Tibial artery (tissue), 4 donors: ENCODE measurements at regions not wholly inside any gene's neighbourhood (a gene's known extent, or its start where the extent isn't known, plus 50 kb on each side); places are given as distances from the start of the nearest gene placed in this dataset.

Experiments used
- DNase-seq, 2 donors: peaks; one replicate each; pipeline ENCODE4 v3.0.0-alpha.2; 2019
- H3K27ac ChIP-seq, 2 donors: fragments of 200-600 bp; sonication (generic) in 1 of 2; 1 replicate in 1 of 2; 2 replicates in 1 of 2; pipeline ENCODE4 v1.5.1; 2018 to 2019; ENCODE audit warnings: mild to moderate bottlenecking in 1 of 2
- H3K27me3 ChIP-seq, 2 donors: fragments of 200-600 bp; sonication (generic) in 1 of 2; one replicate each; pipeline versions ENCODE4 v1.5.1 to v1.6.0; 2016 to 2019
- H3K36me3 ChIP-seq, 3 donors: fragments of 200-600 bp; sonication (generic) in 2 of 3; one replicate each; pipeline ENCODE4 v1.5.1; 2016 to 2019; ENCODE audit warnings: mild to moderate bottlenecking in 2 of 3
- H3K4me1 ChIP-seq, 4 donors: fragments of 200-600 bp; sonication (generic) in 2 of 4; 1 replicate in 3 of 4; 2 replicates in 1 of 4; pipeline ENCODE4 v1.5.1; 2016 to 2019
- H3K4me3 ChIP-seq, 2 donors: fragments of 200-600 bp; sonication (generic) in 1 of 2; 1 replicate in 1 of 2; 2 replicates in 1 of 2; pipeline ENCODE4 v1.5.1; 2018 to 2019; ENCODE audit warnings: mild to moderate bottlenecking in 2 of 2
- H3K9me3 ChIP-seq, 3 donors: fragments of 200-600 bp; sonication (generic) in 1 of 3; one replicate each; pipeline ENCODE4 v1.5.1; 2016 to 2019
- intact Hi-C: fragments of 100-400 bp; cut with DNase I; formaldehyde crosslinking; loops from one replicate; pipeline ENCODE4 v1.15.0; 2023; ENCODE audit warnings: low total_unique reads
- TF ChIP-seq, protein P1 (sequence below), 2 experiments: fragments of 200-600 bp in 1 of 2; fragments of 450-650 bp in 1 of 2; IDR thresholded peaks; one replicate each; pipeline ENCODE4 v1.5.1; 2017 to 2019; ENCODE audit warnings: antibody characterized with exemption in 2 of 2, mild to moderate bottlenecking in 1 of 2, moderate library complexity in 1 of 2

DNA sequence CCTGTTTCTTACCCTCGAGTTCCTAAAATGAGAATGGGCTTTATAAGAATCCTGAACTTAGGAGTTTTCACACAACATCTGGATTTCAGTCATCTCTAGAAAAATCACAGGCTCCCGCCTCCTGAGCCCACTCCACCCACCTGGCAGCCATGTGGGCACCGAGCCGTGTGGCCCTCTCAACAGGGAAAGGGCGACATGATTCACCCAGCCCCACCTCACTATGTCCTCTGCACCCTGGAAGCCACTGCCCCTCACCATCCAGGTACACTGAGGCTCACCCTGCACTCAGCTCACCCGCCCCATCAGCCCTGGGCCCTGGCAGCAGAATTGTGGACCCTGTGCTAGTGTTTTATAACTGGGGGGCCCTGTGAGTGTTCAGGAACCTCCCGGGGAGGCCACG lies 101.5 kb downstream of the SHANK2 start:
- intact Hi-C loops: no loop called here
- peaks cover 0 to 10% (median 0%) of the 10 kb centered on the region in 4 donors for H3K4me1 ChIP-seq

DNA sequence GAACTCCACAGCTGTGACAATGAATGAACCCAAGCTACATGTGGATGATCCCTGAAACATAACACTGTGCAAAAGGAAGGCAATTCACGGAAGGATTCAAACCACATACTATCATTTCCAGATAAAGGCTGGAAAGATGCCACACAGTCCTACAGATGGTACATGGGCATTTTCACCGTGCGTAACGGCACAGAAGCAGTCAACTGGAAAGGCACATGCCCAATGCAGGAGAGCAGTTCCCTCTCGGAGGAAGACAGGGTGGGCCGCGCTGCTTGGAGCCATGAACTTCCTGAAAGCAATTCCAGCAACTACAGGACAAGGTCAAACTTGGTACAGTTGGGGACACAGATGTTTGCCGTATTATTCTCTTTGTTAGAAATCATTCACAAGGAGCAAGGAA lies 103.7 kb downstream of the SHANK2 start:
- no peaks in the 10 kb centered on the region for H3K9me3 ChIP-seq
- H3K4me3 ChIP-seq: no peak overlapping the region
- TF ChIP-seq, protein P1, sequence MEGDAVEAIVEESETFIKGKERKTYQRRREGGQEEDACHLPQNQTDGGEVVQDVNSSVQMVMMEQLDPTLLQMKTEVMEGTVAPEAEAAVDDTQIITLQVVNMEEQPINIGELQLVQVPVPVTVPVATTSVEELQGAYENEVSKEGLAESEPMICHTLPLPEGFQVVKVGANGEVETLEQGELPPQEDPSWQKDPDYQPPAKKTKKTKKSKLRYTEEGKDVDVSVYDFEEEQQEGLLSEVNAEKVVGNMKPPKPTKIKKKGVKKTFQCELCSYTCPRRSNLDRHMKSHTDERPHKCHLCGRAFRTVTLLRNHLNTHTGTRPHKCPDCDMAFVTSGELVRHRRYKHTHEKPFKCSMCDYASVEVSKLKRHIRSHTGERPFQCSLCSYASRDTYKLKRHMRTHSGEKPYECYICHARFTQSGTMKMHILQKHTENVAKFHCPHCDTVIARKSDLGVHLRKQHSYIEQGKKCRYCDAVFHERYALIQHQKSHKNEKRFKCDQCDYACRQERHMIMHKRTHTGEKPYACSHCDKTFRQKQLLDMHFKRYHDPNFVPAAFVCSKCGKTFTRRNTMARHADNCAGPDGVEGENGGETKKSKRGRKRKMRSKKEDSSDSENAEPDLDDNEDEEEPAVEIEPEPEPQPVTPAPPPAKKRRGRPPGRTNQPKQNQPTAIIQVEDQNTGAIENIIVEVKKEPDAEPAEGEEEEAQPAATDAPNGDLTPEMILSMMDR (IDR thresholded peaks at IDR 0.05): no peak
- H3K36me3 ChIP-seq: no peaks in the 10 kb centered on the region
- no peak overlapping the region for H3K27ac ChIP-seq
- DNase-seq: no peak
- peaks cover 0 to 46% of the 10 kb centered on the region in 2 donors for H3K27me3 ChIP-seq
- peaks cover 0 to 10% (median 0%) of the 10 kb centered on the region in 4 donors for H3K4me1 ChIP-seq
- intact Hi-C loops: no loop called here

More for the DNA sequence above, 101.5 kb downstream of the SHANK2 start:
- H3K9me3 ChIP-seq: no peaks in the 10 kb centered on the region
- H3K4me3 ChIP-seq: no peak overlapping the region
- DNase-seq: no peak
- H3K27ac ChIP-seq: no peak overlapping the region
- TF ChIP-seq, protein P1 (IDR thresholded peaks at IDR 0.05): no peak
- no peaks in the 10 kb centered on the region for H3K36me3 ChIP-seq
- peaks cover 0 to 39% of the 10 kb centered on the region in 2 donors for H3K27me3 ChIP-seq

DNA sequence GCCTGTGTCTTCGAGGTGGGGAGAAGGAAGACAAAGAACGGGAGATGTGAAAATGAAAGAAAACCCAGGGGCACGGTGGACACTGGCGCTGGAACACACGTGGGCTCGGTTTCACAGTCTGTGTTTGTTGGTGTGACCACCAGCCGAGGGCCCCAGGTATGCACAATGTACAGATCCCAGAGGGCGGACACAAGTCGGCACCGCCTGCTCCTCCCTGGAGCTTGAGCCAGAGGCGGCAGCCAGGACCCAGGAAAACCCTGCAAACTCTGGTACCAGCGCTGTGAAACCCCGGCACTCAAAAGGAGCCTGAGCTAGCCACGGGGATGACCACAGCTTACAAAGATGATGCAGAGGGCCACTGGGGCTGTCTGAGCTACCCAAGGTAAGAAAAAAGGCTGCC lies 105.0 kb downstream of the SHANK2 start:
- H3K27me3 ChIP-seq: peaks cover 0 to 47% of the 10 kb centered on the region in 2 donors
- no peaks in the 10 kb centered on the region for H3K9me3 ChIP-seq
- no peak overlapping the region for H3K27ac ChIP-seq
- intact Hi-C loops: no loop called here
- H3K4me1 ChIP-seq: peaks cover 0 to 3% (median 0%) of the 10 kb centered on the region in 4 donors
- TF ChIP-seq, protein P1 (IDR thresholded peaks at IDR 0.05): no peak
- DNase-seq: peak in 1 of 2 donors; percentile 57
- no peak overlapping the region for H3K4me3 ChIP-seq
- H3K36me3 ChIP-seq: no peaks in the 10 kb centered on the region

DNA sequence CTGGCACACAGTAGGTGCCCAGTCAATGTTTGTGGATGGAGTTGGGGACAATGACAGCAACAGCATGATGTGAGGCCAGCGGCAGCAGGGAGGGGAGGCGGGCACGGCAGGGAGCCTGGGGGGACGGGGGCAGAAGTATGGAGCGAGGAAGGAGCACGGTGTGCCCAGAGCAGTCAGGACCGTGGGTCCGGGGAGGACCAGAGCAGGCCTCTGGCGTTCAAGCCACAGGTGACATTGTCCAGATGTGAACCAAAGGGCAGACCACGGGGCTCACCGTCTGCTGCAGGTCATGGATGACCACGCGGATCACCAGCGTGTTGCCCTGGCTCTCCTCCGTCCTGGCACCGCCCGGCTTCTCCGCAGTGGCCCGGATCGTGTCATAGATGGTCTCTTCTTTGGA lies 105.5 kb downstream of the SHANK2 start:
- H3K4me1 ChIP-seq: no peaks in the 10 kb centered on the region
- H3K36me3 ChIP-seq: no peaks in the 10 kb centered on the region
- intact Hi-C loops: no loop called here
- no peaks in the 10 kb centered on the region for H3K9me3 ChIP-seq
- TF ChIP-seq, protein P1 (IDR thresholded peaks at IDR 0.05): no peak
- H3K4me3 ChIP-seq: no peak overlapping the region
- no peak overlapping the region for H3K27ac ChIP-seq
- peaks cover 0 to 43% of the 10 kb centered on the region in 2 donors for H3K27me3 ChIP-seq
- DNase-seq: peak in 1 of 2 donors; percentile 55

DNA sequence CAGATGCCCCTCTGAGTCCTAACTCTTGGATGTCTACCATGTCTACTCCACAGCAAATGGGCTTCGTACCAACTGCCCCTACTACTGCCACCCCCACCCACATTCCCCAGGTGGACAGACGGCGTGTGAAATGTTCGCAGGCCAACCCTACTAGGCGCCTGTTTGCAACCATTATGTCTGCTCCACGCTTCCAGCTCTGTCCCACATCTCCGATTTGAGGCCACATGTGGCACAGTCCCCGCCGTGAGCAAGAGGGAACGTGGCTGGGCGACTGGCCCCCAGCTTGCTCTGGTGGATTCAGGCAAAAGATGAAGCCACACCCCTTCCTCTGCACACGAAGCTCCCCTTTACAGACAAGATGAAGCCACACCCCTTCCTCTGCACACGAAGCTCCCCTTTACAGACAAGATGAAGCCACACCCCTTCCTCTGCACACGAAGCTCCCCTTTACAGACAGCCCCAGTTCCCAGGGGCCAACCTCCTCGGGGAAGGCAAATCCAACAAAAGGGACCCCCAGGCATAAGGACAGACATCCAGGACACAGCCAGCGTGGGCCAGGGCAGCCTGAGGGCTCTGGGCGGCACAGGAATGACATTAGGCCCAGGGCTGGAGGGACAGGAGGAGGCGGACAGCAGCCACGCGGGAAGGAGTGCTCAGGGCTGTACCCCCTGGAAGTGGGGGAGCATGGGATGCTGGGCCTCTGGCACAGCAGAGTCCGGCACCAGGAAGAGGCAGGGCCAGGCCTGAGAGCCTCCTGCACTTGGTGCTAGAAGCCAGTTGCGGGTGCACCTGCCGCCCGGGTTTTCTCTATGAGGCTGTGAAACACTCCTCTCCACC lies 106.2 kb downstream of the SHANK2 start:
- no peak overlapping the region for H3K4me3 ChIP-seq
- intact Hi-C loops: no loop called here
- no peak overlapping the region for H3K27ac ChIP-seq
- H3K36me3 ChIP-seq: no peaks in the 10 kb centered on the region
- no peaks in the 10 kb centered on the region for H3K9me3 ChIP-seq
- H3K4me1 ChIP-seq: no peaks in the 10 kb centered on the region
- DNase-seq: peak in 1 of 2 donors; percentile 39
- TF ChIP-seq, protein P1 (IDR thresholded peaks at IDR 0.05): no peak
- H3K27me3 ChIP-seq: peaks cover 0 to 36% of the 10 kb centered on the region in 2 donors
